ENCODE measurements at regions not wholly inside any gene's neighbourhood (a gene's known extent, or its start where the extent isn't known, plus 50 kb on each side); places are given as distances from the start of the nearest gene placed in this dataset.

DNA sequence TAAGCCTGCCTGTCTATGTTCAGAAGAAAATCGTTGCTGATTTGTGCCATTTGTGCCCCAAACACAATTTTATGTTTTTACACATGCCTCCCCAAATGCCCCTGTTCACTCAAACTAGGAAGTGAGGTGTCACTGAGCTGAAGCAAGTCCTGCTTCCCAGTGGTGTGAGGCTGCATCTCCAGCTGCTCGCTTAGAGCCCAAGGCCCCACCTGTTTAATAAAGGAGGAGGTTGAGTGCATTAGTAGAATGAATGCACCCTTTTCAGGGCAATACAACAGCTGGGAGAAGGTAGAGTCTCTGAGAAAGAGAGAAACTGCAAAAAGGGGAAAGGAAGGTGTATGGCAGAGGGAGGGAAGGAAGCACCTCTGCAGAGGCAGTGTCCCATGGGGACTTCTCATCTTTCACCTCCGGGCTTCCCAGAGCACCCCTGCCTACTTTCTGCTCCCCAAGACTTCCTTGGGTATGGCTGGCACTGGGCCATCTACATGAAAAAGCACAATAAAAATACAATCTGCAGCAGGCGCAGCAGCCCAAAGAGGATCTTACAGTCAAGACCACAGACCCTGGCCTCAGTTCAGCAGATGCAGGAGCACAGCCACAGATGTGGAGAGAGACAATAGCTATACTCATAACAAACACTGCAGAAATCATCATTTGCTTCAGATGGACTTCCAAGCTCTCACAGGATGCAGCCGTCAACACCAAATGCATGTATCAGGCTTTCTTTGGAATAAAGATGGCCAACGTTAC lies 165.9 kb downstream of the POLR2M start:
- TF ChIP-seq POLR2A (IDR thresholded peaks at IDR 0.05; ENCODE audit: low read depth, low read length) (no peak), POLR2AphosphoS5 (IDR thresholded peaks at IDR 0.05; ENCODE audit: low read depth, low read length) (no peak), TAF1 (IDR thresholded peaks at IDR 0.05; ENCODE audit: borderline replicate concordance, low read depth, low read length) (no peak)
